ENCODE measurements at regions not wholly inside any gene's neighbourhood (a gene's known extent, or its start where the extent isn't known, plus 50 kb on each side); places are given as distances from the start of the nearest gene placed in this dataset.
"Not testable (repeated sequence)": the region's sequence is repeated elsewhere in the genome, so short reads cannot be mapped to it uniquely, and the experiment has no call there.

DNA sequence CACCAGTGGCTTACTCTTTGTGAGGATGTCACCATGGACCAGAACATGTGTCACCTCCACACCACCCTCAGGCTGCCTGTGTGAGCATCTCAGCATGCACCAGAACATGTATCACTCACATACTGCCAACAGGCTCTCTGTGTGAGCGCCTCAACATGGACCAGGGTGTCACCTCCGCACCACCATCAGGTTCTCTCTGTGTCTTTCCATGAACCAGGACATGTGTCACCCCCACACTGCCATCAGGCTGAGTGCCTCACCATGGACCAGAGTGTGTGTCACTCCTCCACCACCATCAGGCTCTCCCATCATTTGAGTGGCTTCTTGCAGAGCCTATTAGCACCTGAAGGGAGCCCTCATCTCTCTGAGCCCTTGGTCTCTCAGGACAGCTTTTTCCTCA lies 125.2 kb downstream of the ZNF648 start:
- H3K27me3 ChIP-seq (ENCODE audit: insufficient read depth, low read length), result no peaks in the 10 kb centered on the region
- H3K4me1 ChIP-seq (ENCODE audit: insufficient read depth, low read length), result no peaks in the 10 kb centered on the region
- no peaks in the 10 kb centered on the region for H4K20me1 ChIP-seq (ENCODE audit: insufficient read depth, low read length)
- H3K4me2 ChIP-seq (ENCODE audit: insufficient read depth, low read length), result no peak overlapping the region
- no peaks in the 10 kb centered on the region for H3K36me3 ChIP-seq (ENCODE audit: insufficient read depth, low read length)
- H2AFZ ChIP-seq (ENCODE audit: low read length), result no peak overlapping the region
- no peaks in the 10 kb centered on the region for H3K79me2 ChIP-seq (ENCODE audit: insufficient read depth, low read length)
- H3K4me3 ChIP-seq (ENCODE audit: insufficient read depth, low read length), result no peak overlapping the region
- H3K27ac ChIP-seq (ENCODE audit: low read depth, low read length), result no peak overlapping the region
- no peaks in the 10 kb centered on the region for H3K9me3 ChIP-seq (ENCODE audit: low read depth, low read length)
- TF ChIP-seq, protein P1, sequence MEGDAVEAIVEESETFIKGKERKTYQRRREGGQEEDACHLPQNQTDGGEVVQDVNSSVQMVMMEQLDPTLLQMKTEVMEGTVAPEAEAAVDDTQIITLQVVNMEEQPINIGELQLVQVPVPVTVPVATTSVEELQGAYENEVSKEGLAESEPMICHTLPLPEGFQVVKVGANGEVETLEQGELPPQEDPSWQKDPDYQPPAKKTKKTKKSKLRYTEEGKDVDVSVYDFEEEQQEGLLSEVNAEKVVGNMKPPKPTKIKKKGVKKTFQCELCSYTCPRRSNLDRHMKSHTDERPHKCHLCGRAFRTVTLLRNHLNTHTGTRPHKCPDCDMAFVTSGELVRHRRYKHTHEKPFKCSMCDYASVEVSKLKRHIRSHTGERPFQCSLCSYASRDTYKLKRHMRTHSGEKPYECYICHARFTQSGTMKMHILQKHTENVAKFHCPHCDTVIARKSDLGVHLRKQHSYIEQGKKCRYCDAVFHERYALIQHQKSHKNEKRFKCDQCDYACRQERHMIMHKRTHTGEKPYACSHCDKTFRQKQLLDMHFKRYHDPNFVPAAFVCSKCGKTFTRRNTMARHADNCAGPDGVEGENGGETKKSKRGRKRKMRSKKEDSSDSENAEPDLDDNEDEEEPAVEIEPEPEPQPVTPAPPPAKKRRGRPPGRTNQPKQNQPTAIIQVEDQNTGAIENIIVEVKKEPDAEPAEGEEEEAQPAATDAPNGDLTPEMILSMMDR (IDR thresholded peaks at IDR 0.05; ENCODE audit: extremely low read depth, low read depth, low read length), result no peak
- DNase-seq (ENCODE audit: insufficient read length, low spot score, missing footprints), result no peak

DNA sequence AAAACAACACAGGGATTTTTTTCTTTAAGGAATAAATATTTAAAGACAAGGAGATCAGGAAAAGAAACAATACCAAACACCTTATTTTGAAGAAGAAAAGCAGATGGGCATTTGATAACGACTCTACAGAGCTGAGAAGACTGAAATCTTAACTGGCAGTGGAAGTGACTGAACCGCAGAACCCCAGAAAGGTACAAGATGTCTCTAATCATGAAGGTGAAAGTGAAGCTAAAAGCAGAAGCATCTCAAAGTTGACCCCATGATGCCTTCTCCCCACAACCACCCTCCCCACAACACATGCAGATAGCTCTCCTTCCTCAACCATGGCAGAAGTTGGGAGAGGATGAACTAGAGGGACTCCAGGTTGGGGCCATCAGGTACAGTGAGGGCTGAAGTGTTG lies 129.6 kb downstream of the ZNF648 start:
- TF ChIP-seq, protein P1 (IDR thresholded peaks at IDR 0.05; ENCODE audit: extremely low read depth, low read depth, low read length), result no peak
- no peak overlapping the region for H3K27ac ChIP-seq (ENCODE audit: low read depth, low read length)

DNA sequence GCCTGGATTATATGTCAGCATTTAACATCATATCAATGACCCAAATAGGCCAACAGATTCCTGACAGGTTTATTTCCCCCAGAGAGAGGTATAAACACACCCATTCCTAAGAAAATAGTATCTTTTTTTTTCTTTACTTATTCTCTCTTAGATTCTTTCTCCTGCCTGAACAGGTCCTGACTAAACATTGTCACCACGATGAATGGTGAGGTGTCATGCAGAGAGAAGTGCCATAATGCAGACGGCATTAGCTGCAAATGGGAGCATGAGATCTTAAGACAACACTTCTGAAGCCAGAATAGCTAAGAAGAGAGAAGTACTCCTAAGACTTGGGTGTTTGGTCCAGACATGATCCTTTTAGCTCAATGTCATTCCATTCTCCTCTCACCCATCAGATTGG lies 131.3 kb downstream of the ZNF648 start:
- H3K36me3 ChIP-seq (ENCODE audit: insufficient read depth, low read length), result no peaks in the 10 kb centered on the region
- H2AFZ ChIP-seq (ENCODE audit: low read length), result no peak overlapping the region
- no peak overlapping the region for H3K27ac ChIP-seq (ENCODE audit: low read depth, low read length)
- H3K79me2 ChIP-seq (ENCODE audit: insufficient read depth, low read length), result no peaks in the 10 kb centered on the region
- DNase-seq (ENCODE audit: insufficient read length, low spot score, missing footprints), result no peak
- TF ChIP-seq, protein P1 (IDR thresholded peaks at IDR 0.05; ENCODE audit: extremely low read depth, low read depth, low read length), result no peak
- no peaks in the 10 kb centered on the region for H3K27me3 ChIP-seq (ENCODE audit: insufficient read depth, low read length)
- H4K20me1 ChIP-seq (ENCODE audit: insufficient read depth, low read length), result no peaks in the 10 kb centered on the region
- H3K4me2 ChIP-seq (ENCODE audit: insufficient read depth, low read length), result no peak overlapping the region
- no peaks in the 10 kb centered on the region for H3K4me1 ChIP-seq (ENCODE audit: insufficient read depth, low read length)
- H3K9me3 ChIP-seq (ENCODE audit: low read depth, low read length), result no peaks in the 10 kb centered on the region
- no peak overlapping the region for H3K4me3 ChIP-seq (ENCODE audit: insufficient read depth, low read length)

More for the DNA sequence above, 129.6 kb downstream of the ZNF648 start:
- H3K4me1 ChIP-seq (ENCODE audit: insufficient read depth, low read length), result no peaks in the 10 kb centered on the region
- no peak overlapping the region for H2AFZ ChIP-seq (ENCODE audit: low read length)
- no peak overlapping the region for H3K4me2 ChIP-seq (ENCODE audit: insufficient read depth, low read length)
- H4K20me1 ChIP-seq (ENCODE audit: insufficient read depth, low read length), result no peaks in the 10 kb centered on the region
- DNase-seq (ENCODE audit: insufficient read length, low spot score, missing footprints), result no peak
- no peaks in the 10 kb centered on the region for H3K79me2 ChIP-seq (ENCODE audit: insufficient read depth, low read length)
- no peaks in the 10 kb centered on the region for H3K36me3 ChIP-seq (ENCODE audit: insufficient read depth, low read length)
- no peaks in the 10 kb centered on the region for H3K27me3 ChIP-seq (ENCODE audit: insufficient read depth, low read length)
- no peaks in the 10 kb centered on the region for H3K9me3 ChIP-seq (ENCODE audit: low read depth, low read length)
- no peak overlapping the region for H3K4me3 ChIP-seq (ENCODE audit: insufficient read depth, low read length)

DNA sequence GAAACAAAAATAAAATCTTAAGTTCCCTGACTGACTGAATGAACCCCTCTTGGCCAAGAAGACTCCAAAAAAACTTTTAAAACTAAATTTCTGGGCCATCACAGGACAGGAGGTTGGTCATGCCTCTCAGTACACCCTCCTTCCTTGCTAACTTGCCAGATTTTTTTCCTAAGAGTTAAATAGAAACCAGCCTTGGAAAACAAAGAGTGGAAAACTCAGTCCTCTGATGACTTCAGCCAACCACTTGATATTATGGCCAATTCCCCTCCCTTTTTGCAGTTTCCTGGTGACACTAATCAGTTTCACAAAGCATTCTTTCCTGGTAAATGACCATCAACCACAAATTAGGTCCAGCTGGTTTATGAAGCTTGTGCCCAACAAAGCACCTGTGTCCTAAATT lies 134.8 kb downstream of the ZNF648 start:
- TF ChIP-seq, protein P1 (IDR thresholded peaks at IDR 0.05; ENCODE audit: extremely low read depth, low read depth, low read length), result no peak
- no peaks in the 10 kb centered on the region for H3K9me3 ChIP-seq (ENCODE audit: low read depth, low read length)
- no peaks in the 10 kb centered on the region for H3K4me1 ChIP-seq (ENCODE audit: insufficient read depth, low read length)
- DNase-seq (ENCODE audit: insufficient read length, low spot score, missing footprints), result no peak
- no peaks in the 10 kb centered on the region for H3K36me3 ChIP-seq (ENCODE audit: insufficient read depth, low read length)
- no peak overlapping the region for H2AFZ ChIP-seq (ENCODE audit: low read length)
- H3K4me2 ChIP-seq (ENCODE audit: insufficient read depth, low read length), result no peak overlapping the region
- no peaks in the 10 kb centered on the region for H3K27me3 ChIP-seq (ENCODE audit: insufficient read depth, low read length)
- no peak overlapping the region for H3K27ac ChIP-seq (ENCODE audit: low read depth, low read length)
- H3K79me2 ChIP-seq (ENCODE audit: insufficient read depth, low read length), result no peaks in the 10 kb centered on the region
- H3K4me3 ChIP-seq (ENCODE audit: insufficient read depth, low read length), result no peak overlapping the region
- H4K20me1 ChIP-seq (ENCODE audit: insufficient read depth, low read length), result no peaks in the 10 kb centered on the region

DNA sequence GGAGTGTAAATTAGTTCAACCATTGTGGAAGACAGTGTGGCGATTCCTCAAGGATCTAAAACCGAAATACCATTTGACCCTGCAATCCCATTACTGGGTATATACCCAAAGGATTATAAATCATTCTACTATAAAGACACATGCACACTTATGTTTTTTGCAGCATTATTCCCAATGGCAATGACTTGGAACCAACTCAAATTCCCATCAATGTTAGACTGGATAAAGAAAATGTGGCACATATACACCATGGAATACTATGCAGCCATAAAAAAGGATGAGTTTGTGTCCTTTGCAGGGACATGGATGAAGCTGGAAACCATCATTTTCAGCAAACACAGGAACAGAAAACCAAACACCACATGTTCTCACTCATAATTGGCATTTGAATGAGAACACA lies 137.5 kb downstream of the ZNF648 start:
- not testable (repeated sequence) for H3K4me1 ChIP-seq (ENCODE audit: insufficient read depth, low read length); H3K9me3 ChIP-seq (ENCODE audit: low read depth, low read length); H3K4me3 ChIP-seq (ENCODE audit: insufficient read depth, low read length); H3K36me3 ChIP-seq (ENCODE audit: insufficient read depth, low read length); H3K79me2 ChIP-seq (ENCODE audit: insufficient read depth, low read length); H2AFZ ChIP-seq (ENCODE audit: low read length); H3K27ac ChIP-seq (ENCODE audit: low read depth, low read length); DNase-seq (ENCODE audit: insufficient read length, low spot score, missing footprints); H3K4me2 ChIP-seq (ENCODE audit: insufficient read depth, low read length); H3K27me3 ChIP-seq (ENCODE audit: insufficient read depth, low read length); H4K20me1 ChIP-seq (ENCODE audit: insufficient read depth, low read length)
